ENCODE measurements at regions not wholly inside any gene's neighbourhood (a gene's known extent, or its start where the extent isn't known, plus 50 kb on each side); places are given as distances from the start of the nearest gene placed in this dataset.

- no peaks in the 10 kb centered on the region for H3K27me3 ChIP-seq (ENCODE audit: low read length)
- H2AFZ ChIP-seq (ENCODE audit: low read depth, low read length, severe bottlenecking), result no peak overlapping the region
- H3K27ac ChIP-seq (ENCODE audit: low read depth, low read length), result no peak overlapping the region
- no peaks in the 10 kb centered on the region for H3K9me2 ChIP-seq (replicated peaks; ENCODE audit: insufficient read depth, low read length)
- H4K20me1 ChIP-seq (ENCODE audit: low read depth, low read length), result no peaks in the 10 kb centered on the region
- H3K9me3 ChIP-seq (ENCODE audit: insufficient read depth, low read length), result no peaks in the 10 kb centered on the region
- H3F3A ChIP-seq (ENCODE audit: insufficient read depth), result no peaks in the 10 kb centered on the region
- H3K4me3 ChIP-seq (ENCODE audit: insufficient read depth, low read length, poor library complexity, severe bottlenecking), result no peak overlapping the region
- no peak overlapping the region for H3K9ac ChIP-seq (ENCODE audit: low read length)
- no peak for TF ChIP-seq CTCF (IDR thresholded peaks at IDR 0.05; ENCODE audit: insufficient read depth, low read length, poor library complexity, severe bottlenecking)
- TF ChIP-seq EZH2phosphoT487 (conservative IDR thresholded peaks at IDR 0.05; ENCODE audit: low read length), result no peak
- no peaks in the 10 kb centered on the region for H3K36me3 ChIP-seq (ENCODE audit: low read length)
- H3K79me2 ChIP-seq (ENCODE audit: insufficient read depth, low read length), result no peaks in the 10 kb centered on the region
- H3K4me2 ChIP-seq (ENCODE audit: low read depth, low read length, poor library complexity, severe bottlenecking), result no peak overlapping the region
Observed at GRCh38 chr12:107469011-107469410, 216.6 kb upstream of the PWP1 start.

DNA sequence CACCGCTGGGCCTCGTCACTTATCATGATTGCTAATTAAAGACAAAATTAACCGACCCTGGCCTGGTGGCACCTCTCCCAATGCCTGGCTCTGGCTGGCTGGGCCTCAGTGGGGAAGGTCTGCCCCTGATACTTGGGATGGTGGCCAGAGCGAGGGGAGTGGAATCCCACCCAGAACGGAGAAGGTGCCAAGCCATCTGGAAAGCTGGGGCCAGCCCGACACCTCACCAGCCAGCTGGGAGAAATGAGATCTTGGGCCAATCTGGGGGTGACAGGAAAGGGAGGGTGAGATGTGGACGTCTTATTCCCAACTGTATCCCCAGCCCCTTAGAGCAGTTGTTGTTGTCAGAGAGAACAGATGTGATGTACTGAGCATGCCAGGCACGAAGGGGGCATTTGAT is 215.0 kb upstream of the PWP1 start:
- H3K9me3 ChIP-seq (ENCODE audit: insufficient read depth, low read length), result no peaks in the 10 kb centered on the region
- no peaks in the 10 kb centered on the region for H4K20me1 ChIP-seq (ENCODE audit: low read depth, low read length)
- no peaks in the 10 kb centered on the region for H3K79me2 ChIP-seq (ENCODE audit: insufficient read depth, low read length)
- H3K9me2 ChIP-seq (replicated peaks; ENCODE audit: insufficient read depth, low read length), result no peaks in the 10 kb centered on the region
- H3K27me3 ChIP-seq (ENCODE audit: low read length), result no peaks in the 10 kb centered on the region
- H3K9ac ChIP-seq (ENCODE audit: low read length), result no peak overlapping the region
- H3F3A ChIP-seq (ENCODE audit: insufficient read depth), result no peaks in the 10 kb centered on the region
- no peak overlapping the region for H2AFZ ChIP-seq (ENCODE audit: low read depth, low read length, severe bottlenecking)
- TF ChIP-seq CTCF (IDR thresholded peaks at IDR 0.05; ENCODE audit: insufficient read depth, low read length, poor library complexity, severe bottlenecking) (no peak), EZH2phosphoT487 (conservative IDR thresholded peaks at IDR 0.05; ENCODE audit: low read length) (no peak)
- no peak overlapping the region for H3K4me3 ChIP-seq (ENCODE audit: insufficient read depth, low read length, poor library complexity, severe bottlenecking)
- H3K36me3 ChIP-seq (ENCODE audit: low read length), result no peaks in the 10 kb centered on the region
- no peak overlapping the region for H3K27ac ChIP-seq (ENCODE audit: low read depth, low read length)
- no peak overlapping the region for H3K4me2 ChIP-seq (ENCODE audit: low read depth, low read length, poor library complexity, severe bottlenecking)

GRCh38 chr12:107472308-107472707 is 213.3 kb upstream of the PWP1 start:
- no peaks in the 10 kb centered on the region for H3K36me3 ChIP-seq (ENCODE audit: low read length)
- H3K4me2 ChIP-seq (ENCODE audit: low read depth, low read length, poor library complexity, severe bottlenecking), result no peak overlapping the region
- no peaks in the 10 kb centered on the region for H3K79me2 ChIP-seq (ENCODE audit: insufficient read depth, low read length)
- H3K9ac ChIP-seq (ENCODE audit: low read length), result no peak overlapping the region
- TF ChIP-seq CTCF (IDR thresholded peaks at IDR 0.05; ENCODE audit: insufficient read depth, low read length, poor library complexity, severe bottlenecking), result no peak
- no peak for TF ChIP-seq EZH2phosphoT487 (conservative IDR thresholded peaks at IDR 0.05; ENCODE audit: low read length)
- H4K20me1 ChIP-seq (ENCODE audit: low read depth, low read length), result no peaks in the 10 kb centered on the region
- no peaks in the 10 kb centered on the region for H3K9me3 ChIP-seq (ENCODE audit: insufficient read depth, low read length)
- H3K27me3 ChIP-seq (ENCODE audit: low read length), result no peaks in the 10 kb centered on the region
- H2AFZ ChIP-seq (ENCODE audit: low read depth, low read length, severe bottlenecking), result no peak overlapping the region
- H3K9me2 ChIP-seq (replicated peaks; ENCODE audit: insufficient read depth, low read length), result no peaks in the 10 kb centered on the region
- no peak overlapping the region for H3K4me3 ChIP-seq (ENCODE audit: insufficient read depth, low read length, poor library complexity, severe bottlenecking)
- no peak overlapping the region for H3K27ac ChIP-seq (ENCODE audit: low read depth, low read length)
- no peaks in the 10 kb centered on the region for H3F3A ChIP-seq (ENCODE audit: insufficient read depth)

DNA sequence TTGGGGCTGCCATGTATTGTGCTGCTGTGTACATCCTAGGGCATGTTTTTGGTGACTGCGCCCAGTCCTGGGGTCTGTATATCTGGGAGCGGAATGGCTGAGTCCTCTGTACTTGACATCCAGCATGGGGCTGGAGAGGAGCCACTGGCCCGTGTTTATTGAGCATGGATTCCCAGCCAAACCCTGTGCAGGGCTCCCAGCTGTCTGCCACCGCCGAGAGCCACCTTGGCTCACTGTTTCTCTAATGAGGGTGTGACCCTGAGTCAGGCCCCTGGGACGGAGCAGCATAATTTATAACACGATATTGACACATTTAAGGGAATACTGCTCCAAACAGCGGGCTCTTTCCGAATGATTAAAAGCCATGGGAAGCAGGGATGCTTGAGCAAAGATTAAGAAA is 211.5 kb upstream of the PWP1 start:
- Histone ChIP-seq H4K20me1 (ENCODE audit: low read depth, low read length) (no peaks in the 10 kb centered on the region), H2AFZ (ENCODE audit: low read depth, low read length, severe bottlenecking) (no peak overlapping the region), H3K9me2 (replicated peaks; ENCODE audit: insufficient read depth, low read length) (no peaks in the 10 kb centered on the region), H3K4me2 (ENCODE audit: low read depth, low read length, poor library complexity, severe bottlenecking) (no peak overlapping the region), H3K79me2 (ENCODE audit: insufficient read depth, low read length) (no peaks in the 10 kb centered on the region), H3F3A (ENCODE audit: insufficient read depth) (no peaks in the 10 kb centered on the region), H3K9ac (ENCODE audit: low read length) (no peak overlapping the region), H3K27ac (ENCODE audit: low read depth, low read length) (no peak overlapping the region), H3K27me3 (ENCODE audit: low read length) (no peaks in the 10 kb centered on the region), H3K4me3 (ENCODE audit: insufficient read depth, low read length, poor library complexity, severe bottlenecking) (no peak overlapping the region), H3K9me3 (ENCODE audit: insufficient read depth, low read length) (no peaks in the 10 kb centered on the region), H3K36me3 (ENCODE audit: low read length) (no peaks in the 10 kb centered on the region)
- TF ChIP-seq CTCF (IDR thresholded peaks at IDR 0.05; ENCODE audit: insufficient read depth, low read length, poor library complexity, severe bottlenecking) (no peak), EZH2phosphoT487 (conservative IDR thresholded peaks at IDR 0.05; ENCODE audit: low read length) (no peak)

All from SU-DHL-6 (cell line).